Islet of Langerhans (tissue), 1 donor: ENCODE measurements at regions not wholly inside any gene's neighbourhood (a gene's known extent, or its start where the extent isn't known, plus 50 kb on each side); places are given as distances from the start of the nearest gene placed in this dataset.

Source experiments
- FAIRE-seq: peaks from one replicate; lab custom pipeline; 2011; peaks lifted over from hg19 to GRCh38; lab: Jason Lieb, UNC

- no peak for FAIRE-seq
Observed at GRCh38 chr2:191560411-191560980, 117.4 kb upstream of the NABP1 start.

GRCh38 chr2:191565120-191565519, 112.8 kb upstream of the NABP1 start:
- FAIRE-seq: no peak

DNA sequence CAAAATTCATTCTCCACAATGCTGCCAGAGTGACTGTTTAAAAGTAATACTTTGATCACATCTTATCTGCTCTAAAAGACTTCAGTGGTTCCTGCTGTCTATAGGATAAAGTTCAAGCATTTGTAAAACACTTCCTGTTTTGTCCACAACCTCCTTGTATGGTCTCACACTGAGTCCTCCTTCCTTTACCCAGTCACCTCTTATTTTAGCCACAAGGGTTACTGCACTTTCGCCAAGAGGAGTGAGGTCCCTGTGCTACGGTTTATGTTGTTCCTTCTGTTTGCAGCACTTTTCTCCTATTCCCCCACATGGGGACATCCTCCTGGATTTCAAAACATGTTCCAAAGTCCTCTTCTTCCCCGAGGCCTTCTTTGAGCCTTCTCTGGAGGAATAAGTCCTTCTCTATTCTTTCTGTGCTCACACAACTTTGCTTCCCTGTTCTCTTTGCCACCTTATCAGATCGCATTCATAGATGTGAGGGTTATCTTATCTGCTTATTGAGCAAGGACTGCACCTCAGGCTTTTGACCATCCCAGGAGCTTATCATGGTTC, 112.2 kb upstream of the NABP1 start:
- no peak for FAIRE-seq

GRCh38 chr2:191566344-191566743, 111.6 kb upstream of the NABP1 start:
- no peak for FAIRE-seq

DNA sequence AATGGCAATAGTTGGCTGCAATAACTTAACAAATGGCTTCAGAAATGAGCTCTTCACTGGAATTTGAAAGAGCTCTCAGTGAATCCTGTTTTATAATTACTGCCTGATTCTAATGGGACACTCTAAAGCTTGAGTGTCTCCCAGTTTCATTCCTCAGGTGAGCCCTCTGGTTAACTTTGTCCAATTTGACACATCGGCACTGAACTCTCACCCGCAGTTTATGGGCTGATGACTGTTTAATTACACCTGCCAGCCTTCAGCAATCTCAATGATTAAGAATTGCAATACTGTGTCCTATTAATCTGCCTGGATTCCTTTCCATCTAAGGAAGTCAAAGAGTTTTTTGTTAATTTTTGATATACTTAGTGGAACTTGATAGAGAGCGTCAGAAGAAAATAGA, 110.7 kb upstream of the NABP1 start:
- no peak for FAIRE-seq

GRCh38 chr2:191569025-191569424, 108.9 kb upstream of the NABP1 start:
- FAIRE-seq: no peak

- no peak for FAIRE-seq
Observed at GRCh38 chr2:191571163-191571769, 106.7 kb upstream of the NABP1 start.

- FAIRE-seq: no peak
Observed at GRCh38 chr2:191572319-191572718, 105.6 kb upstream of the NABP1 start.

DNA sequence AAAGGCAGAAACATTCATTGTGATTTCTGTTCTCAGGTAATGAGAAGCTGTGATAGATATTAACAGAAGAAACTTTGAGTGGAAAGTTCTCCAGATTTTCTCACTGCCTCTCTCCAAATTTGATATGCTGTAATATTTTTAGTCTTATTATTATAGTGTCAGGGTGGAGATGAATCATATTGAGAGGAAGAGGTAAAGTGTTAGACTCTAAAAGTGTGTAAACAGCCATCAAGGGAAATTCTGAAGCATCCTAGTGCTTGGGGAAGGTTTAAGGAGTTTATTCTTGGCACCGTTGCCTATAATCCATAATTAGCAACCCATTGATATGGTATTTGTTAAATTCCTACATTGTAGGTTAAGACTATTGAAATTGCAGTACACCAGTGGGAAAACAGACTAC, 104.7 kb upstream of the NABP1 start:
- FAIRE-seq: no peak

DNA sequence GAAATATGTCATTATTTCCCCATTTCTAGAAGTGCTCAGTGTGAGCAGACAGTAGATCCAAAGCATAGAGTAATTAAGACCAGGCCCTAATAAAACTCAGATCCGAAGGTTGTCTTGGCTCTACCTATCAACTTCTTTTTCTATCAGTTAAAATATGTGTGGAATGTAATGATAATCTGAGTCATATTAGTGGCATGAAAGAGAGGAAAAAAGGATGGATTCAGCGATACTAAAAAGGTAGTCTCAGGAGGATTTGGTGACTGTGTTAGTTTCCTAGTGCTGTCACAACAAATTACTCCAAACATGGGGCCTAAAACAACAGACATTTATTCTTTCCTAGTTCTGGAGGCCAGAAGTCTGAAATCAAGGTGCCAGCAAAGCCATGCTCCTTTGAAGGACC, 103.7 kb upstream of the NABP1 start:
- FAIRE-seq: no peak

GRCh38 chr2:191577605-191578004, 100.3 kb upstream of the NABP1 start:
- FAIRE-seq: no peak

DNA sequence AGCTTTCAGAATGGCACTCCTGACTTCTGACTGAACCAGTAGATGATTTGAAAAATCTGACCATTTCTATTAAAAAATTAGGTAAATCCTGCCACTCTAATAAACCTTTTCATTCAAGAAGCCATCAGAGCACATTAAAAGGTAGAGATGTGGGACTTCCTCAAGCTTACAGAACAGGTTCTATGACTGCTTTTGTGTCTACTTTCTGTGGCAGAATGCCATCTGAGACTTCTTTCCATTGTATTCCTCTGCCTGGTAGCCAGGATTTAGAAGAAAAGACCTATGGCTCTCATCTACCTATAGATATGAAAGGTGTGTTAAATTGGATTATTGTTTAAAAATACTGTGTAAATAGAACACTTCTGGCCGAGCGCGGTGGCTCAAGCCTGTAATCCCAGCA, 99.9 kb upstream of the NABP1 start:
- FAIRE-seq: no peak

DNA sequence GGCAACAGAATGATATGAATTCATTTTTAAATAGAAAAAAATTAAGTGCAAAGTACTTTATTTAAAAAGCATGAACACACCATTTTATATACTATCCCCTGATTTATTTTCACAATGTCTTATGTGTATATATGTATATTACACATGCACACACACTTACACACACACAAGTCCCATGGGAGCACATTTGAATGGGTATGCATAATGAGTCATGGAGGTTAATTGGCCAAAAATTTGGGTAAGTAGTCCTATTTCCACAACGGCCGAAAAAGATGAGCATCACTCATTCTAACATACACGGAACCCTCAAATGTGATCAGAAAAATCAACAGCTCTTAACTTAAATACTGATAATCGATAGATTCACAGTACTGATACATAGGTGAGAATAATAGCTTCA, 97.4 kb upstream of the NABP1 start:
- no peak for FAIRE-seq

- FAIRE-seq: no peak
Observed at GRCh38 chr2:191581003-191581402, 96.9 kb upstream of the NABP1 start.

- no peak for FAIRE-seq
Observed at GRCh38 chr2:191582355-191582754, 95.6 kb upstream of the NABP1 start.

DNA sequence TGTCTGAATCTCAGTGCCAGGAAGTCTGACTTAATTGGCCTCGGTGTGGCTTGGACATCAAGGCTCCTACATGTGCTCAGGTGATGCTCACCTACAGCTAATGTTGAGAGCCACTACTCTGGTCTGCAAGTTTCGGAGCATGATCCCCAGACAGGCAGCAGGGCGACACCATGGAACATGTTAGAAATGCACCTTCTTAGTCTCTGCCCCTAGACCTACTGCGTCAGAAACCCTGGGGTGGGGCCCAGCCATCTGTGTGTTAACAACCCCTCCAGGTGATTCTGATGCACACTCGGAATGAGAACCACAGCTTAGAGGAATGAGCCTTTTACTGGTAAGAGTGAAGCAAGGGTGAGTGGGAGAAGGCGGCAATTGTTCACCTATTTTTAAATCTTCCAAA, 86.9 kb upstream of the NABP1 start:
- FAIRE-seq: no peak

GRCh38 chr2:191593622-191594385, 84.1 kb upstream of the NABP1 start:
- no peak for FAIRE-seq

DNA sequence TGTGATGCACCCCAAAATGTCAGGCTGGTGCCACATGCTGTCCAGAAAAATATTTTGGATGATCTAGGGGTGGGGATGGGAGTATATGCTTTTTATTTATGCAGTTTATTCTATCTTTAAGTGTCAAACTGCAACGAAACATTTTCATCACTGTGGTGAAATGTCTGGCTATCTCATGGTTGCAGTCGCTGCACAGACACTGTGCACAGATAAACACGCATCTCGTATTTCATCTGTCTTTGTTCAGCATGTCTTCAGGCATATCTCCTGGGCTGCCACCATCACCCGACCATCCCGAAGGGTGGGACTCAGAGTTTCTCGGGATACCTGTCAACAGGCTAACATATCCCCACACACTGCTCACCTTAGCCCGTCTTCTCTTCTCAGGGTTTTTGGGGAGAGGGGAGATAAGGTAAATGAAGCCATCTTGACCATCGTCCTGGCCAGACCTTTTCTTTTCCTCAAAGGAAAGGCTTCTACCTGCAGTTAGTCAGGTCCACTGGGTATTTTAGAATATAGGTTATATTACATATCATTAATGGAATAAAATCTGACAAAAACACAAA, 80.7 kb upstream of the NABP1 start:
- no peak for FAIRE-seq

DNA sequence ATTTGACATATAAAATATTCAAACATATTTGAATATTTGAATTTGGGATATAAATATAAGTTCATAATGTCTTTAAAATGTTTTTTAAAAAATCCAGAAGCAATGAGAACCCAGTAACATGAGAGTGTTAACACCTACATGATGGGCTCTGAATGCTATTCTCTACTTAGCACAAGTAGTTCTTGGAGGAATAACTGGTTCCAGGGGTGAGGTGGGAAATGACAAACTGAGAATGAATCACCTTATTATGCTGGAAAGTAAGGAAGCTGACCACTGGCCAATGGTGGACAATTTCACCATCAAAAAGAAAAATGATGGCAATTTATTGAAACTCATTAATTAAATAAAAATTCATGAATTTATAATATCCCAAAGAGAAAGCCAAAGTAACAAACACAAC, 79.6 kb upstream of the NABP1 start:
- FAIRE-seq: no peak

GRCh38 chr2:191601060-191601459, 76.9 kb upstream of the NABP1 start:
- FAIRE-seq: no peak

DNA sequence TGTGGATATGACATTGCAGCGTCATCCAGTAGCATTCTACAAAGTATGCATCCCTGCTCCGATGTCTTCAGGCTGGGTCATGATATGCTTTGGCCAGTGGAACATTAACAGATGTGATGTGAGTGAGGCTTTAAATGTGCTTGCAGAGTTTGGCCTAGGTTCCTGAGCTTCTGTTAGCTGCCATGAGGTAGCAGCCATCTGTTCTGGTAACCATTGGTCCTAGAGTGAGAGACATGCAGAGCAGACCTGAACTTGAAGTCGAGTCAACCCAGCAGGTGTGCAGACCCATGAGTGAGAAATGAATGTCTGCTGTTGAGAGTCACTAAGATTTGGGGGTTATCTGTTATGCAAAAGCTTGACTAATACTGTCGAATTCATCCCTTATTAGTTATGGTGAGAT, 73.8 kb upstream of the NABP1 start:
- no peak for FAIRE-seq

DNA sequence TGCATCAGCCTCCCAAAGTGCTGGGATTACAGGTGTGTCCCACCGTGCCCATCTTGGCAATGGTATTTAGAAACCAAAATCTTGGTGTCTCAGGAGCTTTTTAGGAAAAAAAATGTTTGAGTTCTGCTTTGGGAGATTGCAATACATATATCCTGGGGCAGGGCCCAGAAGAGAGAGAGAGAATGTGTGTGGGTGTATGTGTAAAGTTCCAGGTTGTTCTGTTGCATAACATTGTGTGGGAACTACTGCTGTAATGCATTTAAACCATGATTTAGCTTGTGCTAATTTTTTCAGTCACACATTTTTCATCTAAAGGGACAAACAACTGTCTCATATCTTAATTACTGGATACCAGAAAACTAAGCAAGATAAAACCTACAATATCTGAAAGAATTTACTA, 70.8 kb upstream of the NABP1 start:
- FAIRE-seq: no peak

DNA sequence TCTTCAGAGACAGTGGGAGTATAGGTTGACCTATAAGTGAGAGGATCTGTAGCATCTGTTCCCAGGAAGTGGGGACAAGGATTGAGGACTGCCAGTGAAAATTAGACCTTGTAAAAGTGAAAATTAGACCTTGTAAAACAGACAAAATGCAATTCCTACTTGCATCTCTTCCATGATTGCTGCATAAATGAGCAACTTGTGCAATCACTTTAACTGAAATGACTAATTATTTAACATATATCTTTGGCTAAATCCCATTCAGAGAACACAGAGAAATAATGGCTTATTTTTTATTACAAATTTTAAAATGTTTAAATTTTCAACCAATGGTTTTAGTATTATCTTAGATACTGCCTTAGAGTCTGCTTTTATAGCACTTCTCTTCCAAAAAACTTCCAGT, 67.2 kb upstream of the NABP1 start:
- FAIRE-seq: no peak
